ENCODE measurements at regions not wholly inside any gene's neighbourhood (a gene's known extent, or its start where the extent isn't known, plus 50 kb on each side); places are given as distances from the start of the nearest gene placed in this dataset.
"Not testable (repeated sequence)": the region's sequence is repeated elsewhere in the genome, so short reads cannot be mapped to it uniquely, and the experiment has no call there.

GRCh38 chr2:58387701-58388100 is 146.6 kb upstream of the FANCL start:
- TF ChIP-seq EP300 (IDR thresholded peaks at IDR 0.05; ENCODE audit: low read depth) (no peak), POLR2A (IDR thresholded peaks at IDR 0.05) (no peak), POLR2AphosphoS5 (IDR thresholded peaks at IDR 0.05) (no peak), CTCF (IDR thresholded peaks at IDR 0.05) (no peak)
- H3K27me3 ChIP-seq, result no peaks in the 10 kb centered on the region
- in situ Hi-C loops (cut with MboI; ENCODE audit: low pct_ligation_motif_present in 1 of 4, low pct_unique_long_range_greater_than_20kb in 1 of 4, low sequenced_read_pairs in 3 of 4), result no loop called here
- DNase-seq, result no peak
- H3K4me1 ChIP-seq, result no peaks in the 10 kb centered on the region
- no peak overlapping the region for H3K27ac ChIP-seq
- intact Hi-C loops (cut with DNase I; ENCODE audit: low total_unique reads), result no loop called here
- WGBS, 2 donors (ENCODE audit: low coverage in 1 of 2), result 94 to 100% methylated on average over 1 of the region's 1 CpG
- H3K36me3 ChIP-seq, result no peaks in the 10 kb centered on the region
- no peaks in the 10 kb centered on the region for H3K9me3 ChIP-seq
- no peak overlapping the region for H3K4me3 ChIP-seq

GRCh38 chr2:58386904-58387303 is 145.8 kb upstream of the FANCL start:
- H3K27me3 ChIP-seq, result not testable (repeated sequence)
- 66 to 100% methylated on average over 6 to 14 of the region's 14 CpGs for WGBS, 2 donors (ENCODE audit: low coverage in 1 of 2)

GRCh38 chr2:58378152-58378551 is 137.0 kb upstream of the FANCL start:
- no peak overlapping the region for H3K4me3 ChIP-seq
- in situ Hi-C loops (cut with MboI; ENCODE audit: low pct_ligation_motif_present in 1 of 4, low pct_unique_long_range_greater_than_20kb in 1 of 4, low sequenced_read_pairs in 3 of 4), result no loop called here
- 91 to 95% methylated on average over 5 of the region's 5 CpGs for WGBS, 2 donors (ENCODE audit: low coverage in 1 of 2)
- intact Hi-C loops (cut with DNase I; ENCODE audit: low total_unique reads), result no loop called here
- H3K27me3 ChIP-seq, result no peaks in the 10 kb centered on the region
- TF ChIP-seq POLR2AphosphoS5 (IDR thresholded peaks at IDR 0.05) (no peak), CTCF (IDR thresholded peaks at IDR 0.05) (no peak), EP300 (IDR thresholded peaks at IDR 0.05; ENCODE audit: low read depth) (no peak), POLR2A (IDR thresholded peaks at IDR 0.05) (no peak)
- DNase-seq, result no peak
- no peaks in the 10 kb centered on the region for H3K4me1 ChIP-seq
- no peak overlapping the region for H3K27ac ChIP-seq
- no peaks in the 10 kb centered on the region for H3K36me3 ChIP-seq
- H3K9me3 ChIP-seq, result no peaks in the 10 kb centered on the region

More at GRCh38 chr2:58386904-58387303, 145.8 kb upstream of the FANCL start:
- H3K4me1 ChIP-seq; H3K27ac ChIP-seq; H3K4me3 ChIP-seq; intact Hi-C loops (cut with DNase I; ENCODE audit: low total_unique reads); H3K9me3 ChIP-seq; in situ Hi-C loops (cut with MboI; ENCODE audit: low pct_ligation_motif_present in 1 of 4, low pct_unique_long_range_greater_than_20kb in 1 of 4, low sequenced_read_pairs in 3 of 4); DNase-seq; H3K36me3 ChIP-seq: not testable (repeated sequence)

- no peak for TF ChIP-seq POLR2A (IDR thresholded peaks at IDR 0.05)
- no peak for TF ChIP-seq CTCF (IDR thresholded peaks at IDR 0.05)
- no peak for TF ChIP-seq POLR2AphosphoS5 (IDR thresholded peaks at IDR 0.05)
- no peak for TF ChIP-seq EP300 (IDR thresholded peaks at IDR 0.05; ENCODE audit: low read depth)
- Histone ChIP-seq H3K27ac (no peak overlapping the region), H3K27me3 (no peaks in the 10 kb centered on the region), H3K9me3 (no peaks in the 10 kb centered on the region), H3K4me1 (no peaks in the 10 kb centered on the region), H3K36me3 (no peaks in the 10 kb centered on the region), H3K4me3 (no peak overlapping the region)
- WGBS, 2 donors (ENCODE audit: low coverage in 1 of 2), result 73 to 86% methylated on average over 1 of the region's 1 CpG
- DNase-seq, result no peak
- intact Hi-C loops (cut with DNase I; ENCODE audit: low total_unique reads) (no loop called here), in situ Hi-C loops (cut with MboI; ENCODE audit: low pct_ligation_motif_present in 1 of 4, low pct_unique_long_range_greater_than_20kb in 1 of 4, low sequenced_read_pairs in 3 of 4) (no loop called here)
Observed at GRCh38 chr2:58377181-58377580, 136.1 kb upstream of the FANCL start.

- H3K36me3 ChIP-seq, result no peaks in the 10 kb centered on the region
- no peak overlapping the region for H3K27ac ChIP-seq
- no peak for DNase-seq
- no peaks in the 10 kb centered on the region for H3K27me3 ChIP-seq
- H3K4me1 ChIP-seq, result no peaks in the 10 kb centered on the region
- H3K9me3 ChIP-seq, result no peaks in the 10 kb centered on the region
- WGBS, 2 donors (ENCODE audit: low coverage in 1 of 2), result 75% methylated on average over 1 of the region's 1 CpG
- intact Hi-C loops (cut with DNase I; ENCODE audit: low total_unique reads), result no loop called here
- in situ Hi-C loops (cut with MboI; ENCODE audit: low pct_ligation_motif_present in 1 of 4, low pct_unique_long_range_greater_than_20kb in 1 of 4, low sequenced_read_pairs in 3 of 4), result no loop called here
- no peak overlapping the region for H3K4me3 ChIP-seq
- TF ChIP-seq CTCF (IDR thresholded peaks at IDR 0.05), result no peak
- no peak for TF ChIP-seq EP300 (IDR thresholded peaks at IDR 0.05; ENCODE audit: low read depth)
- TF ChIP-seq POLR2AphosphoS5 (IDR thresholded peaks at IDR 0.05), result no peak
- TF ChIP-seq POLR2A (IDR thresholded peaks at IDR 0.05), result no peak
Observed at GRCh38 chr2:58376592-58376991, 135.5 kb upstream of the FANCL start.

Data from transverse colon (tissue), 4 donors.